K562 (cell line): ENCODE measurements at regions not wholly inside any gene's neighbourhood (a gene's known extent, or its start where the extent isn't known, plus 50 kb on each side); places are given as distances from the start of the nearest gene placed in this dataset.
A peak's percentile ranks its signal among the peaks of the same experiment; 100 is the strongest.

Experiments used
- ETV5 ChIP-seq: sonication (generic); formaldehyde crosslinking; IDR thresholded peaks from 2 replicates; pipeline ENCODE4 v1.4.0; 2020; ENCODE audit warnings: low read depth, mild to moderate bottlenecking, missing genetic modification reagents
- HSF4 ChIP-seq: fragments of 250-450 bp; sonication (Bioruptor Pico); IDR thresholded peaks from 2 replicates; pipeline ENCODE4 v2.1.2; 2022; ENCODE audit warnings: mild to moderate bottlenecking, moderate library complexity, borderline replicate concordance
- JUN ChIP-seq, 2 experiments: sonication (generic) in 1 of 2; formaldehyde crosslinking in 1 of 2; IDR thresholded peaks; 2 replicates each; pipeline versions ENCODE4 v1.6.1 to v1.8.0; 2012 to 2022; ENCODE audit warnings: borderline replicate concordance in 2 of 2, mild to moderate bottlenecking in 2 of 2, improper control_type of control experiment in 1 of 2, low read depth in 1 of 2, low read length in 1 of 2, missing genetic modification reagents in 1 of 2
- SMARCA4 ChIP-seq: fragments of 450-650 bp; IDR thresholded peaks from 2 replicates; pipeline ENCODE4 v1.6.1; 2016
- SREBF2 ChIP-seq: sonication (generic); formaldehyde crosslinking; IDR thresholded peaks from 2 replicates; pipeline ENCODE4 v1.4.0; 2020; ENCODE audit warnings: mild to moderate bottlenecking, missing genetic modification reagents
- ZNF408 ChIP-seq: fragments of 250-450 bp; sonication (Bioruptor Pico); IDR thresholded peaks from 2 replicates; pipeline ENCODE4 v1.4.0; 2020; ENCODE audit warnings: low read depth, mild to moderate bottlenecking, moderate library complexity
- TF ChIP-seq, protein P1 (sequence below), 2 experiments: fragments of 450-650 bp in 1 of 2; sonication (generic) in 1 of 2; formaldehyde crosslinking in 1 of 2; IDR thresholded peaks in 1 of 2; conservative IDR thresholded peaks in 1 of 2; 2 replicates each; pipeline versions ENCODE4 v1.6.1 to v1.8.1; 2016 to 2023; ENCODE audit warnings: mild to moderate bottlenecking in 2 of 2, moderate library complexity in 2 of 2, inconsistent platforms in 1 of 2, missing genetic modification reagents in 1 of 2
- TF ChIP-seq, protein P2 (sequence below), 2 experiments: fragments of 250-450 bp in 1 of 2; fragments of 450-650 bp in 1 of 2; sonication (Bioruptor Pico) in 1 of 2; IDR thresholded peaks; 2 replicates each; pipeline versions ENCODE4 v1.6.1 to v1.8.0; 2016 to 2021; ENCODE audit warnings: mild to moderate bottlenecking in 2 of 2, moderate library complexity in 2 of 2, missing compliant biosample characterization in 1 of 2, missing genetic modification characterization in 1 of 2
- TF ChIP-seq, protein P3 (sequence below): sonication (generic); formaldehyde crosslinking; IDR thresholded peaks from 2 replicates; pipeline ENCODE4 v1.8.0; 2022; ENCODE audit warnings: mild to moderate bottlenecking, missing genetic modification reagents
- TF ChIP-seq, protein P4 (sequence below), 2 experiments: fragments of 450-650 bp; formaldehyde crosslinking in 1 of 2; IDR thresholded peaks; 2 replicates each; pipeline versions ENCODE4 v1.4.0 to v1.6.1; 2014 to 2020; ENCODE audit warnings: mild to moderate bottlenecking in 2 of 2, borderline replicate concordance in 1 of 2, low read depth in 1 of 2
- TF ChIP-seq, protein P5 (sequence below), 2 experiments: fragments of 450-650 bp; IDR thresholded peaks; 2 replicates each; pipeline ENCODE4 v1.6.1; 2016
- TF ChIP-seq, protein P6 (sequence below): fragments of 450-650 bp; formaldehyde crosslinking; IDR thresholded peaks from 2 replicates; pipeline ENCODE4 v1.4.0; 2020; ENCODE audit warnings: mild to moderate bottlenecking, mixed read lengths

DNA sequence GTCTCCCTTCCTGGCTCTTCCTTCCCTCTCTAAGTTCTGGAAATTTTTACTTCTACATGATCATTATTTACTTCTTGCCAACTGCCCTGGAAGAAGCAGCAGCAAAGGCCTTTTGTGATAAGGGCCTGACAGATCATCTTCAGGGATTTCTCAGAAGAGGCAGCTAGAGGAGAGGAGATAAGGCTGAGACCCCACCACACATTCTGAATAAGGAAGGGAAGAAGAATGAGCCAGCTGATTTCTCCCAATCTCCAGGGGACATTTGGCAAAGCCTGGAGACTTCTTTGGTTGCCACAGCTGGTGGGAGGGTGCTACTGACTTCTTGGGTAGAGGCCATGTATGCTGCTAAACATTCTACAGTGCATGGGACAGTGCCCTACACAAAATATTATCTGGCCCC lies 122.4 kb upstream of the OR9Q1 start (continued):
- TF ChIP-seq, protein P1, sequence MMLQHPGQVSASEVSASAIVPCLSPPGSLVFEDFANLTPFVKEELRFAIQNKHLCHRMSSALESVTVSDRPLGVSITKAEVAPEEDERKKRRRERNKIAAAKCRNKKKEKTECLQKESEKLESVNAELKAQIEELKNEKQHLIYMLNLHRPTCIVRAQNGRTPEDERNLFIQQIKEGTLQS (IDR thresholded peaks at IDR 0.05) = 0 out of 2 replicates have a peak, but pooled peaks have one; percentile 6
- TF ChIP-seq, protein P1 (CRISPR knock-in tag; conservative IDR thresholded peaks at IDR 0.05) = no peak
- TF ChIP-seq, protein P2, sequence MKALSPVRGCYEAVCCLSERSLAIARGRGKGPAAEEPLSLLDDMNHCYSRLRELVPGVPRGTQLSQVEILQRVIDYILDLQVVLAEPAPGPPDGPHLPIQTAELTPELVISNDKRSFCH (CRISPR knock-in tag; IDR thresholded peaks at IDR 0.05) = no peak
- TF ChIP-seq, protein P2 (tag; IDR thresholded peaks at IDR 0.05) = no peak
- TF ChIP-seq SREBF2 (no peak), HSF4 (no peak), ETV5 (CRISPR knock-in tag) (no peak), SMARCA4 (peak; percentile 89), ZNF408 (no peak), JUN (IDR thresholded peaks at IDR 0.05; ENCODE audit: borderline replicate concordance, low read depth, low read length) (0 out of 2 replicates have a peak, but pooled peaks have one; percentile 25), JUN (CRISPR knock-in tag; IDR thresholded peaks at IDR 0.05; ENCODE audit: borderline replicate concordance) (no peak)
- TF ChIP-seq, protein P3, sequence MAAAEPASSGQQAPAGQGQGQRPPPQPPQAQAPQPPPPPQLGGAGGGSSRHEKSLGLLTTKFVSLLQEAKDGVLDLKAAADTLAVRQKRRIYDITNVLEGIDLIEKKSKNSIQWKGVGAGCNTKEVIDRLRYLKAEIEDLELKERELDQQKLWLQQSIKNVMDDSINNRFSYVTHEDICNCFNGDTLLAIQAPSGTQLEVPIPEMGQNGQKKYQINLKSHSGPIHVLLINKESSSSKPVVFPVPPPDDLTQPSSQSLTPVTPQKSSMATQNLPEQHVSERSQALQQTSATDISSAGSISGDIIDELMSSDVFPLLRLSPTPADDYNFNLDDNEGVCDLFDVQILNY (CRISPR knock-in tag) = no peak
- TF ChIP-seq, protein P4, sequence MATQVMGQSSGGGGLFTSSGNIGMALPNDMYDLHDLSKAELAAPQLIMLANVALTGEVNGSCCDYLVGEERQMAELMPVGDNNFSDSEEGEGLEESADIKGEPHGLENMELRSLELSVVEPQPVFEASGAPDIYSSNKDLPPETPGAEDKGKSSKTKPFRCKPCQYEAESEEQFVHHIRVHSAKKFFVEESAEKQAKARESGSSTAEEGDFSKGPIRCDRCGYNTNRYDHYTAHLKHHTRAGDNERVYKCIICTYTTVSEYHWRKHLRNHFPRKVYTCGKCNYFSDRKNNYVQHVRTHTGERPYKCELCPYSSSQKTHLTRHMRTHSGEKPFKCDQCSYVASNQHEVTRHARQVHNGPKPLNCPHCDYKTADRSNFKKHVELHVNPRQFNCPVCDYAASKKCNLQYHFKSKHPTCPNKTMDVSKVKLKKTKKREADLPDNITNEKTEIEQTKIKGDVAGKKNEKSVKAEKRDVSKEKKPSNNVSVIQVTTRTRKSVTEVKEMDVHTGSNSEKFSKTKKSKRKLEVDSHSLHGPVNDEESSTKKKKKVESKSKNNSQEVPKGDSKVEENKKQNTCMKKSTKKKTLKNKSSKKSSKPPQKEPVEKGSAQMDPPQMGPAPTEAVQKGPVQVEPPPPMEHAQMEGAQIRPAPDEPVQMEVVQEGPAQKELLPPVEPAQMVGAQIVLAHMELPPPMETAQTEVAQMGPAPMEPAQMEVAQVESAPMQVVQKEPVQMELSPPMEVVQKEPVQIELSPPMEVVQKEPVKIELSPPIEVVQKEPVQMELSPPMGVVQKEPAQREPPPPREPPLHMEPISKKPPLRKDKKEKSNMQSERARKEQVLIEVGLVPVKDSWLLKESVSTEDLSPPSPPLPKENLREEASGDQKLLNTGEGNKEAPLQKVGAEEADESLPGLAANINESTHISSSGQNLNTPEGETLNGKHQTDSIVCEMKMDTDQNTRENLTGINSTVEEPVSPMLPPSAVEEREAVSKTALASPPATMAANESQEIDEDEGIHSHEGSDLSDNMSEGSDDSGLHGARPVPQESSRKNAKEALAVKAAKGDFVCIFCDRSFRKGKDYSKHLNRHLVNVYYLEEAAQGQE (IDR thresholded peaks at IDR 0.05; ENCODE audit: borderline replicate concordance) = no peak
- TF ChIP-seq, protein P4 (CRISPR knock-in tag; IDR thresholded peaks at IDR 0.05; ENCODE audit: low read depth) = no peak
- TF ChIP-seq, protein P5, sequence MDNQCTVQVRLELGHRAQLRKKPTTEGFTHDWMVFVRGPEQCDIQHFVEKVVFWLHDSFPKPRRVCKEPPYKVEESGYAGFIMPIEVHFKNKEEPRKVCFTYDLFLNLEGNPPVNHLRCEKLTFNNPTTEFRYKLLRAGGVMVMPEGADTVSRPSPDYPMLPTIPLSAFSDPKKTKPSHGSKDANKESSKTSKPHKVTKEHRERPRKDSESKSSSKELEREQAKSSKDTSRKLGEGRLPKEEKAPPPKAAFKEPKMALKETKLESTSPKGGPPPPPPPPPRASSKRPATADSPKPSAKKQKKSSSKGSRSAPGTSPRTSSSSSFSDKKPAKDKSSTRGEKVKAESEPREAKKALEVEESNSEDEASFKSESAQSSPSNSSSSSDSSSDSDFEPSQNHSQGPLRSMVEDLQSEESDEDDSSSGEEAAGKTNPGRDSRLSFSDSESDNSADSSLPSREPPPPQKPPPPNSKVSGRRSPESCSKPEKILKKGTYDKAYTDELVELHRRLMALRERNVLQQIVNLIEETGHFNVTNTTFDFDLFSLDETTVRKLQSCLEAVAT (IDR thresholded peaks at IDR 0.05) = no peak
- TF ChIP-seq, protein P6, sequence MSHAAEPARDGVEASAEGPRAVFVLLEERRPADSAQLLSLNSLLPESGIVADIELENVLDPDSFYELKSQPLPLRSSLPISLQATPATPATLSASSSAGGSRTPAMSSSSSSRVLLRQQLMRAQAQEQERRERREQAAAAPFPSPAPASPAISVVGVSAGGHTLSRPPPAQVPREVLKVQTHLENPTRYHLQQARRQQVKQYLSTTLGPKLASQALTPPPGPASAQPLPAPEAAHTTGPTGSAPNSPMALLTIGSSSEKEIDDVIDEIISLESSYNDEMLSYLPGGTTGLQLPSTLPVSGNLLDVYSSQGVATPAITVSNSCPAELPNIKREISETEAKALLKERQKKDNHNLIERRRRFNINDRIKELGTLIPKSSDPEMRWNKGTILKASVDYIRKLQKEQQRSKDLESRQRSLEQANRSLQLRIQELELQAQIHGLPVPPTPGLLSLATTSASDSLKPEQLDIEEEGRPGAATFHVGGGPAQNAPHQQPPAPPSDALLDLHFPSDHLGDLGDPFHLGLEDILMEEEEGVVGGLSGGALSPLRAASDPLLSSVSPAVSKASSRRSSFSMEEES (CRISPR knock-in tag) = no peak
